Cardiac fibroblast (primary cell): ENCODE measurements at regions not wholly inside any gene's neighbourhood (a gene's known extent, or its start where the extent isn't known, plus 50 kb on each side); places are given as distances from the start of the nearest gene placed in this dataset.

ENCODE experiments used
- DNase-seq, 2 donors: peaks; one replicate each; pipeline versions ENCODE4 v3.0.0 to v3.0.0-alpha.2; 2010; ENCODE audit warnings: low read depth in 2 of 2
- H3K4me3 ChIP-seq, 2 donors: replicated peaks in 1 of 2; 1 replicate in 1 of 2; 2 replicates in 1 of 2; pipeline ENCODE4 v1.5.1; 2011; ENCODE audit warnings: low read depth in 2 of 2, low read length in 2 of 2, mild to moderate bottlenecking in 2 of 2, moderate library complexity in 1 of 2
- CTCF ChIP-seq: IDR thresholded peaks from one replicate; pipeline ENCODE4 v1.5.1; 2011; ENCODE audit warnings: low read depth, mild to moderate bottlenecking, low read length, inconsistent platforms

GRCh38 chr2:38131676-38132075 is 55.7 kb upstream of the CYP1B1 start:
- DNase-seq = no peak
- no peak overlapping the region for H3K4me3 ChIP-seq
- no peak for TF ChIP-seq CTCF

GRCh38 chr2:38130876-38131275 is 54.9 kb upstream of the CYP1B1 start:
- no peak overlapping the region for H3K4me3 ChIP-seq
- no peak for TF ChIP-seq CTCF
- DNase-seq = no peak

- no peak overlapping the region for H3K4me3 ChIP-seq
- no peak for TF ChIP-seq CTCF
- DNase-seq = peak in 1 of 2 donors; percentile 28
These were observed 54.0 kb upstream of the CYP1B1 start for GRCh38 chr2:38129987-38130386.

- no peak for TF ChIP-seq CTCF
- DNase-seq = no peak
- H3K4me3 ChIP-seq = no peak overlapping the region
These were observed 53.5 kb upstream of the CYP1B1 start for GRCh38 chr2:38129481-38129880.

GRCh38 chr2:38128653-38129052 is 52.7 kb upstream of the CYP1B1 start:
- no peak for TF ChIP-seq CTCF
- H3K4me3 ChIP-seq = no peak overlapping the region
- DNase-seq = peak; percentile 33 to 71

- no peak for TF ChIP-seq CTCF
- no peak for DNase-seq
- no peak overlapping the region for H3K4me3 ChIP-seq
These were observed 51.3 kb upstream of the CYP1B1 start for GRCh38 chr2:38127277-38127676.

GRCh38 chr2:38125842-38126241 is 49.9 kb upstream of the CYP1B1 start:
- no peak overlapping the region for H3K4me3 ChIP-seq
- no peak for TF ChIP-seq CTCF
- no peak for DNase-seq
